ENCODE measurements at regions not wholly inside any gene's neighbourhood (a gene's known extent, or its start where the extent isn't known, plus 50 kb on each side); places are given as distances from the start of the nearest gene placed in this dataset.
"Not testable (repeated sequence)": the region's sequence is repeated elsewhere in the genome, so short reads cannot be mapped to it uniquely, and the experiment has no call there.

DNA sequence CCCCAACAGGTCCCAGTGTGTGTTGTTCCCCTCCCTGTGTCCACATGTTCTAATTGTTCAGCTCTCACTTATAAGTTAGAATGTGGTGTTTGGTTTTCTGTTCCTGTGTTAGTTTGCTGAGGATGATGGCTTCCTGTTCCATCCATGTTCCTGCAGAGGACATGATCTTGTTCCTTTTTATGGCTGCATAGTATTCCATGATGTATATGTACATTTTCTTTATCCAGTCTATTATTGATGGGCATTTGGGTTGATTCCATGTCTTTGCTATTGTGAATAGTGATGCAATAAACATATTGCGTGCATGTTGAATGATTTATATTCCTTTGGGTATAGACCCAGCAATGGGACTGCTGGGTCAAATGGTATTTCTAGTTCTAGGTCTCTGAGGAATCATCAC lies 130.0 kb downstream of the RASSF10 start:
- peaks cover 97% of the 10 kb centered on the region for H3K4me1 ChIP-seq (ENCODE audit: insufficient read depth, low read length)
- in situ Hi-C loops (cut with HindIII; ENCODE audit: extremely low pct_ligation_motif_present, low pct_unique_long_range_greater_than_20kb); DNase-seq (ENCODE audit: low spot score); POLR2A ChIA-PET; H3K9me3 ChIP-seq (ENCODE audit: low read length); H3K79me2 ChIP-seq (ENCODE audit: insufficient read depth, low read length); H3K36me3 ChIP-seq (replicated peaks in 1 of 2; ENCODE audit: control insufficient read depth in 1 of 2, insufficient read depth in 2 of 2, low read length in 2 of 2); CTCF ChIA-PET (ENCODE audit: low intra/inter-chr PET ratio, low total read pairs); H3K4me2 ChIP-seq (ENCODE audit: low read depth, low read length); ATAC-seq; intact Hi-C loops (cut with micrococcal nuclease; ENCODE audit: unreplicated experiment); BruUV-seq (replicated peaks); FAIRE-seq; H3K4me3 ChIP-seq (replicated peaks in 1 of 3; ENCODE audit: insufficient read depth in 1 of 3, low read depth in 2 of 3, low read length in 3 of 3); H4K20me1 ChIP-seq (ENCODE audit: insufficient read depth, low read length); H3K27me3 ChIP-seq (ENCODE audit: control insufficient read depth in 1 of 2, insufficient read depth in 2 of 2, low read length in 2 of 2); H2AFZ ChIP-seq (ENCODE audit: low read length); TF ChIP-seq ATF7 (CRISPR knock-in tag; IDR thresholded peaks at IDR 0.05): not testable (repeated sequence)
- peak overlapping the region; percentile 99 for H3K27ac ChIP-seq (ENCODE audit: extremely low read length, insufficient read depth, low read length)
- peak overlapping the region; percentile 63; the same call in 1 of the 2 replicates for H3K9ac ChIP-seq (ENCODE audit: insufficient read depth, low read depth, low read length)
- TF ChIP-seq ATF7 (IDR thresholded peaks at IDR 0.05) (peak; percentile 58; the same call in 1 of the 2 replicates), ADNP (CRISPR knock-in tag; IDR thresholded peaks at IDR 0.05) (0 out of 2 replicates have a peak, but pooled peaks have one; percentile 38)
- WGBS (ENCODE audit: low lambda C conversion rate), result 100% methylated on average over 1 of the region's 1 CpG

- intact Hi-C loops (cut with micrococcal nuclease; ENCODE audit: unreplicated experiment), result loop anchor here (2.0 to 10.0 kb wide), 3 partner anchors 25 to 127 kb away; no protein-coding TSS in a partner anchor
- Histone ChIP-seq H3K4me3 (replicated peaks in 1 of 3; ENCODE audit: insufficient read depth in 1 of 3, low read depth in 2 of 3, low read length in 3 of 3) (peak overlapping the region in 1 of 3 experiments; percentile 53; a peak in 2 of 6 replicates), H3K36me3 (replicated peaks in 1 of 2; ENCODE audit: control insufficient read depth in 1 of 2, insufficient read depth in 2 of 2, low read length in 2 of 2) (no peaks in the 10 kb centered on the region), H3K27me3 (ENCODE audit: control insufficient read depth in 1 of 2, insufficient read depth in 2 of 2, low read length in 2 of 2) (no peaks in the 10 kb centered on the region), H3K9me3 (ENCODE audit: low read length) (no peaks in the 10 kb centered on the region), H3K79me2 (ENCODE audit: insufficient read depth, low read length) (no peaks in the 10 kb centered on the region), H2AFZ (ENCODE audit: low read length) (no peak overlapping the region), H3K4me1 (ENCODE audit: insufficient read depth, low read length) (peaks cover 93% of the 10 kb centered on the region), H3K27ac (ENCODE audit: extremely low read length, insufficient read depth, low read length) (peak overlapping the region; percentile 99), H4K20me1 (ENCODE audit: insufficient read depth, low read length) (no peaks in the 10 kb centered on the region), H3K9ac (ENCODE audit: insufficient read depth, low read depth, low read length) (peak overlapping the region; percentile 93), H3K4me2 (ENCODE audit: low read depth, low read length) (peak overlapping the region; percentile 73)
- POLR2A ChIA-PET, result interaction anchor here (0.8 to 3.1 kb wide), 11 partner anchors 11 to 176 kb away, joined by 3 to 25 read pairs (median 4); partner anchors contain the start of gene RASSF10
- peak; percentile 91 for ATAC-seq
- BruUV-seq (replicated peaks), result TSS peak; percentile 94
- in situ Hi-C loops (cut with HindIII; ENCODE audit: extremely low pct_ligation_motif_present, low pct_unique_long_range_greater_than_20kb), result no loop called here
- peak; percentile 100 for DNase-seq (ENCODE audit: low spot score)
- WGBS (ENCODE audit: low lambda C conversion rate), result 1% methylated on average over 7 of the region's 7 CpGs
- FAIRE-seq, result peak; percentile 99
- CTCF ChIA-PET (ENCODE audit: low intra/inter-chr PET ratio, low total read pairs), result no interaction called here
- no peak for TF ChIP-seq ZNF326 (CRISPR knock-in tag; IDR thresholded peaks at IDR 0.05; ENCODE audit: borderline replicate concordance)
- TF ChIP-seq, protein P1, sequence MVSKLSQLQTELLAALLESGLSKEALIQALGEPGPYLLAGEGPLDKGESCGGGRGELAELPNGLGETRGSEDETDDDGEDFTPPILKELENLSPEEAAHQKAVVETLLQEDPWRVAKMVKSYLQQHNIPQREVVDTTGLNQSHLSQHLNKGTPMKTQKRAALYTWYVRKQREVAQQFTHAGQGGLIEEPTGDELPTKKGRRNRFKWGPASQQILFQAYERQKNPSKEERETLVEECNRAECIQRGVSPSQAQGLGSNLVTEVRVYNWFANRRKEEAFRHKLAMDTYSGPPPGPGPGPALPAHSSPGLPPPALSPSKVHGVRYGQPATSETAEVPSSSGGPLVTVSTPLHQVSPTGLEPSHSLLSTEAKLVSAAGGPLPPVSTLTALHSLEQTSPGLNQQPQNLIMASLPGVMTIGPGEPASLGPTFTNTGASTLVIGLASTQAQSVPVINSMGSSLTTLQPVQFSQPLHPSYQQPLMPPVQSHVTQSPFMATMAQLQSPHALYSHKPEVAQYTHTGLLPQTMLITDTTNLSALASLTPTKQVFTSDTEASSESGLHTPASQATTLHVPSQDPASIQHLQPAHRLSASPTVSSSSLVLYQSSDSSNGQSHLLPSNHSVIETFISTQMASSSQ (IDR thresholded peaks at IDR 0.05; ENCODE audit: low read depth), result peak; percentile 100
- TF ChIP-seq, protein P1 (CRISPR knock-in tag; IDR thresholded peaks at IDR 0.05; ENCODE audit: borderline replicate concordance), result peak; percentile 100
- TF ChIP-seq, protein P2, sequence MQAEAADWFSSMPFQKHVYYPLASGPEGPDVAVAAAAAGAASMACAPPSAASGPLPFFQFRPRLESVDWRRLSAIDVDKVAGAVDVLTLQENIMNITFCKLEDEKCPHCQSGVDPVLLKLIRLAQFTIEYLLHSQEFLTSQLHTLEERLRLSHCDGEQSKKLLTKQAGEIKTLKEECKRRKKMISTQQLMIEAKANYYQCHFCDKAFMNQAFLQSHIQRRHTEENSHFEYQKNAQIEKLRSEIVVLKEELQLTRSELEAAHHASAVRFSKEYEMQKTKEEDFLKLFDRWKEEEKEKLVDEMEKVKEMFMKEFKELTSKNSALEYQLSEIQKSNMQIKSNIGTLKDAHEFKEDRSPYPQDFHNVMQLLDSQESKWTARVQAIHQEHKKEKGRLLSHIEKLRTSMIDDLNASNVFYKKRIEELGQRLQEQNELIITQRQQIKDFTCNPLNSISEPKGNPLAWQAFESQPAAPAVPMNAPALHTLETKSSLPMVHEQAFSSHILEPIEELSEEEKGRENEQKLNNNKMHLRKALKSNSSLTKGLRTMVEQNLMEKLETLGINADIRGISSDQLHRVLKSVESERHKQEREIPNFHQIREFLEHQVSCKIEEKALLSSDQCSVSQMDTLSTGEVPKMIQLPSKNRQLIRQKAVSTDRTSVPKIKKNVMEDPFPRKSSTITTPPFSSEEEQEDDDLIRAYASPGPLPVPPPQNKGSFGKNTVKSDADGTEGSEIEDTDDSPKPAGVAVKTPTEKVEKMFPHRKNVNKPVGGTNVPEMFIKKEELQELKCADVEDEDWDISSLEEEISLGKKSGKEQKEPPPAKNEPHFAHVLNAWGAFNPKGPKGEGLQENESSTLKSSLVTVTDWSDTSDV (CRISPR knock-in tag; IDR thresholded peaks at IDR 0.05), result no peak
- TF ChIP-seq ESRRA (CRISPR knock-in tag; IDR thresholded peaks at IDR 0.05; ENCODE audit: low read depth), result peak; percentile 69; the same call in 1 of the 2 replicates
- TF ChIP-seq NCOA5 (CRISPR knock-in tag; IDR thresholded peaks at IDR 0.05), result no peak
Measured at GRCh38 chr11:13140028-13140870, 131.1 kb downstream of the RASSF10 start.

All from HepG2 (cell line).